ENCODE measurements at regions not wholly inside any gene's neighbourhood (a gene's known extent, or its start where the extent isn't known, plus 50 kb on each side); places are given as distances from the start of the nearest gene placed in this dataset.

DNA sequence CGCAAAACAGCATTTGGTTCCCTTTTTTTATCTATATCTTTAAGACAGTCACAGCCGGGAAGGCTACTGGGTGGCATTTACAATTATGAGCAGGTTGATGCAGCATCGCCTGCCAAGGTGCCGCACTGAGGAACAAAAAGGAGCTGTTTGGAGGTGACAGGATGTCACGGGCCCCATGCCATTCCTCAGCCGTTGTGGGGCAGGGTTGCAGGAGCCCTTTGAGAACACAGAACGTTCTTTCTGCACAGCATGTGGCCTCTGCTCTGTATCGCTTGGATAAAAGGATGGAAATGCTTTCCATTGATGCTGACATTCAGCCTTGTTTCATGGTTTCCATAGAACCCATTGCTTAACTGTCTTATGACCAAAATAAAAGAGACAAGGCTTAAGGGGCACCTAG, 141.9 kb upstream of the CDH5 start:
- no peak for DNase-seq (ENCODE audit: extremely low read depth, low read depth)
- TF ChIP-seq, protein P1, sequence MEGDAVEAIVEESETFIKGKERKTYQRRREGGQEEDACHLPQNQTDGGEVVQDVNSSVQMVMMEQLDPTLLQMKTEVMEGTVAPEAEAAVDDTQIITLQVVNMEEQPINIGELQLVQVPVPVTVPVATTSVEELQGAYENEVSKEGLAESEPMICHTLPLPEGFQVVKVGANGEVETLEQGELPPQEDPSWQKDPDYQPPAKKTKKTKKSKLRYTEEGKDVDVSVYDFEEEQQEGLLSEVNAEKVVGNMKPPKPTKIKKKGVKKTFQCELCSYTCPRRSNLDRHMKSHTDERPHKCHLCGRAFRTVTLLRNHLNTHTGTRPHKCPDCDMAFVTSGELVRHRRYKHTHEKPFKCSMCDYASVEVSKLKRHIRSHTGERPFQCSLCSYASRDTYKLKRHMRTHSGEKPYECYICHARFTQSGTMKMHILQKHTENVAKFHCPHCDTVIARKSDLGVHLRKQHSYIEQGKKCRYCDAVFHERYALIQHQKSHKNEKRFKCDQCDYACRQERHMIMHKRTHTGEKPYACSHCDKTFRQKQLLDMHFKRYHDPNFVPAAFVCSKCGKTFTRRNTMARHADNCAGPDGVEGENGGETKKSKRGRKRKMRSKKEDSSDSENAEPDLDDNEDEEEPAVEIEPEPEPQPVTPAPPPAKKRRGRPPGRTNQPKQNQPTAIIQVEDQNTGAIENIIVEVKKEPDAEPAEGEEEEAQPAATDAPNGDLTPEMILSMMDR (IDR thresholded peaks at IDR 0.05; ENCODE audit: low read depth, low read length, missing control alignments) = no peak
- no peak overlapping the region for H3K4me3 ChIP-seq (replicated peaks; ENCODE audit: low read depth, low read length)

DNA sequence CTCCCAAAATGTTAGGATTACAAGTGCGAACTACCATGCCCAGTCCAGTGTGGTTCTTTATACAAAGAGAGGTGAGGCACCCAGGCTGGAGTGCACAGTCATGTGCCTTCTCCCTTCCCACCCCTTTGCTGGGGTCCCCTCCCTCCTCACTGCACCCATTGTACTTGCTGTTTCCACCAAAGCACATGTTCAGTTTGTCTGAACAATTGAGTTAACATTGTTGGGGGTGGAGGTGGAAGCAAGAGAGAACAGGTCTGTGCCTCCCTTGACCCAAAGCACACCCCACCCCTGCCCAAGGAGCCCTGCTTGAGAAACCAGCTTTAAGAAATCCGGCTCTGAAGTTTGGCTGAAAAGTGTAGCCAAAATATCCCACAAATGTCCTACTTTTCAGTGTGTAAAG, 142.3 kb upstream of the CDH5 start:
- TF ChIP-seq, protein P1 (IDR thresholded peaks at IDR 0.05; ENCODE audit: low read depth, low read length, missing control alignments) = no peak
- no peak overlapping the region for H3K4me3 ChIP-seq (replicated peaks; ENCODE audit: low read depth, low read length)
- no peak for DNase-seq (ENCODE audit: extremely low read depth, low read depth)

GRCh38 chr16:66223176-66223780, 143.2 kb upstream of the CDH5 start:
- no peak overlapping the region for H3K4me3 ChIP-seq (replicated peaks; ENCODE audit: low read depth, low read length)
- no peak for DNase-seq (ENCODE audit: extremely low read depth, low read depth)
- TF ChIP-seq, protein P1 (IDR thresholded peaks at IDR 0.05; ENCODE audit: low read depth, low read length, missing control alignments) = no peak

- TF ChIP-seq, protein P1 (IDR thresholded peaks at IDR 0.05; ENCODE audit: low read depth, low read length, missing control alignments) = no peak
- no peak overlapping the region for H3K4me3 ChIP-seq (replicated peaks; ENCODE audit: low read depth, low read length)
- no peak for DNase-seq (ENCODE audit: extremely low read depth, low read depth)
Observed at GRCh38 chr16:66222756-66223155, 143.7 kb upstream of the CDH5 start.

DNA sequence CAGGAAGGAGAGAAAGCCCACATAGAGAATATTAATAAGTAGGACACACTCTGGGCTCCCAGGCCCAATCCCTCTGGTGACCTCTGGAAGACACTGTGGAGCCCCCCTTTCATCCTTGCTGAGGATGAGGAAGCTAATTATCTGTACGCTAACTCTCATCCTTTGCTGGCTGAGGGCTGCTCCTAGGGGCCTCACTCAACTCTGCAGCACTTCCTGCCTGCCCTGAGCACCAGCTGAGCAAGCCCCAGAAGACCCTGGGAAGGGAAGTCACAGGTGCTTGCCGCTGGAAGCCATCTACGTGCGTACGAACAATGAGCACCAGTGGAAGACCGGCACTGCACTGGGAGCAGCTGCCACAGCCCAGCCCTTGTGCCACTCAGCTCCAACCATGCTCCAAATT, 145.8 kb upstream of the CDH5 start:
- no peak overlapping the region for H3K4me3 ChIP-seq (replicated peaks; ENCODE audit: low read depth, low read length)
- TF ChIP-seq, protein P1 (IDR thresholded peaks at IDR 0.05; ENCODE audit: low read depth, low read length, missing control alignments) = no peak
- no peak for DNase-seq (ENCODE audit: extremely low read depth, low read depth)

- H3K4me3 ChIP-seq (replicated peaks; ENCODE audit: low read depth, low read length) = no peak overlapping the region
- DNase-seq (ENCODE audit: extremely low read depth, low read depth) = no peak
- TF ChIP-seq, protein P1 (IDR thresholded peaks at IDR 0.05; ENCODE audit: low read depth, low read length, missing control alignments) = no peak
Observed at GRCh38 chr16:66219491-66219890, 147.0 kb upstream of the CDH5 start.

DNA sequence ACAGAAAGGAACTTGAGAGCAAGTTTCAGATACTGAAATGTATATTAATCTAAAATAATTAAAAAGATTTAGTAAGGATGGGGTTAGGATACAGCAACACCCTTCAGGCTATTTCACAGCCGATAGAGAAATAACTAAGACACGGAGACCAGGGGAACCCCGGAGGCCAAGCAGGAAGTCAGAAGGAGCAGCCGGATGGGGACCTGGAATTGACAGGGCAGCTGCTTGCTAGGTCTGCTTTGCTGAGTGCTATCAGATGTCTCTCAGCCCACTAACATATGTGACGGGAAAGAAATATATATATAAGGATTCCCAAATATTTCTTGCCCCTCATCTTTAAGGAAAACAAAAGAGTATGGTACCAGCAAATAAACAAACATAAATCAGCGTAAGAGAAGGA, 154.1 kb upstream of the CDH5 start:
- no peak overlapping the region for H3K4me3 ChIP-seq (replicated peaks; ENCODE audit: low read depth, low read length)
- DNase-seq (ENCODE audit: extremely low read depth, low read depth) = no peak
- TF ChIP-seq, protein P1 (IDR thresholded peaks at IDR 0.05; ENCODE audit: low read depth, low read length, missing control alignments) = no peak
